Bronchial epithelial cell (primary cell): ENCODE measurements at regions not wholly inside any gene's neighbourhood (a gene's known extent, or its start where the extent isn't known, plus 50 kb on each side); places are given as distances from the start of the nearest gene placed in this dataset.

Source experiments
- DNase-seq: peaks from one replicate; pipeline ENCODE4 v3.0.0-alpha.2; 2010; ENCODE audit warnings: low read depth
- FAIRE-seq: peaks from 2 replicates; lab custom pipeline; 2011; peaks lifted over from hg19 to GRCh38; lab: Jason Lieb, UNC
- H3K27me3 ChIP-seq: 2 replicates; pipeline ENCODE4 v1.5.1; 2011; ENCODE audit warnings: low read length; ENCODE audit not compliant: control insufficient read depth, insufficient read depth
- H3K36me3 ChIP-seq: 2 replicates; pipeline ENCODE4 v1.5.1; 2011; ENCODE audit warnings: low read length; ENCODE audit not compliant: control insufficient read depth, insufficient read depth
- H3K4me3 ChIP-seq: 2 replicates; pipeline ENCODE4 v1.5.1; 2011; ENCODE audit warnings: mild to moderate bottlenecking, low read depth, low read length, control low read depth
- TF ChIP-seq, protein P1 (sequence below): IDR thresholded peaks from 2 replicates; pipeline ENCODE4 v1.5.1; 2011; ENCODE audit warnings: mild to moderate bottlenecking, moderate library complexity, low read length, control low read depth, inconsistent platforms; ENCODE audit not compliant: insufficient read depth, severe bottlenecking

- FAIRE-seq (no peak), DNase-seq (no peak)
- no peaks in the 10 kb centered on the region for H3K36me3 ChIP-seq
- no peak overlapping the region for H3K4me3 ChIP-seq
- no peaks in the 10 kb centered on the region for H3K27me3 ChIP-seq
- TF ChIP-seq, protein P1, sequence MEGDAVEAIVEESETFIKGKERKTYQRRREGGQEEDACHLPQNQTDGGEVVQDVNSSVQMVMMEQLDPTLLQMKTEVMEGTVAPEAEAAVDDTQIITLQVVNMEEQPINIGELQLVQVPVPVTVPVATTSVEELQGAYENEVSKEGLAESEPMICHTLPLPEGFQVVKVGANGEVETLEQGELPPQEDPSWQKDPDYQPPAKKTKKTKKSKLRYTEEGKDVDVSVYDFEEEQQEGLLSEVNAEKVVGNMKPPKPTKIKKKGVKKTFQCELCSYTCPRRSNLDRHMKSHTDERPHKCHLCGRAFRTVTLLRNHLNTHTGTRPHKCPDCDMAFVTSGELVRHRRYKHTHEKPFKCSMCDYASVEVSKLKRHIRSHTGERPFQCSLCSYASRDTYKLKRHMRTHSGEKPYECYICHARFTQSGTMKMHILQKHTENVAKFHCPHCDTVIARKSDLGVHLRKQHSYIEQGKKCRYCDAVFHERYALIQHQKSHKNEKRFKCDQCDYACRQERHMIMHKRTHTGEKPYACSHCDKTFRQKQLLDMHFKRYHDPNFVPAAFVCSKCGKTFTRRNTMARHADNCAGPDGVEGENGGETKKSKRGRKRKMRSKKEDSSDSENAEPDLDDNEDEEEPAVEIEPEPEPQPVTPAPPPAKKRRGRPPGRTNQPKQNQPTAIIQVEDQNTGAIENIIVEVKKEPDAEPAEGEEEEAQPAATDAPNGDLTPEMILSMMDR: no peak
Observed at GRCh38 chr2:6685447-6685846, 180.3 kb downstream of the CMPK2 start.

GRCh38 chr2:6692056-6692455 lies 173.7 kb downstream of the CMPK2 start:
- no peak overlapping the region for H3K4me3 ChIP-seq
- no peaks in the 10 kb centered on the region for H3K27me3 ChIP-seq
- TF ChIP-seq, protein P1: no peak
- no peak for DNase-seq
- FAIRE-seq: no peak
- H3K36me3 ChIP-seq: no peaks in the 10 kb centered on the region

DNA sequence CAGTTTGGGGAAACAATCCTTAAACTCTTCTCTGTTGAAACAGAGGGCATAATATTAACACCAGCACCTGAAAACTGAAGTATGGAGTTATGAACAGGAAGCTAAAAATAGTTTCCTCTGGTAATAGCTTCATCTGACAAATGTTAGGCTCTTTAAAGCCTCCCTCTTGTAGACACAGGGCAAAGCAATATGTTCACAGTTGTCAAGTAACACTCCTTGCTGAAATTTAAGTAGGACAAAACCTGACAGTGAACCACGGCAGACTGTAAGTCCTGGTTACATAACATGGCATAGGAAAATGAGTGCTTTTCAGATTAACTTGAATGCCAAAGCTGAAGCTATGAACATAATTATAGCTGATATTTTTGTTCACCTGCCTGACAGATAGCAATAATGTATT lies 172.9 kb downstream of the CMPK2 start:
- FAIRE-seq (no peak), DNase-seq (no peak)
- TF ChIP-seq, protein P1: no peak
- no peak overlapping the region for H3K4me3 ChIP-seq
- no peaks in the 10 kb centered on the region for H3K27me3 ChIP-seq
- no peaks in the 10 kb centered on the region for H3K36me3 ChIP-seq

DNA sequence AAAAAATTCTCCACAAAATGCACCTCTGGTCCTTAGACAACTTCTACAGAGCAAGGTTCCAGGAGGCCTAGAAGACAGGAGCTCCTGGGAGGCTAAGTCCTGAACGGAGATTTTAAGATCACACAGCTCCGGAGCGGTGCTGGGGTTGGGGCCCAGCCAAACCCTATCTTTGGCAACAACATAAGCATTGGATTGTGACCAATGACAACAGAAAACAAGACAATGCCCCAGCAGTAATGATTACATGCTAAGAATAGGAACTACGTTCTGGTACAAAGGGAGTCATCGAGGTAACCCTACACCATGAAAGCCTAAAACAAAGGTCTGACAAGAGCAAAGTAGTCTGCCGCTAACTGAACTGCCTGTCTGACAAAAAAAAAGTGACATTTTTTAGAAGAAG lies 171.2 kb downstream of the CMPK2 start:
- no peak for DNase-seq

GRCh38 chr2:6700335-6700734 lies 165.4 kb downstream of the CMPK2 start:
- DNase-seq: no peak
- TF ChIP-seq, protein P1: no peak
- no peaks in the 10 kb centered on the region for H3K27me3 ChIP-seq
- H3K4me3 ChIP-seq: no peak overlapping the region
- FAIRE-seq: no peak
- no peaks in the 10 kb centered on the region for H3K36me3 ChIP-seq

More for the DNA sequence above, 171.2 kb downstream of the CMPK2 start:
- TF ChIP-seq, protein P1: no peak
- H3K36me3 ChIP-seq: no peaks in the 10 kb centered on the region
- FAIRE-seq: no peak
- no peak overlapping the region for H3K4me3 ChIP-seq
- no peaks in the 10 kb centered on the region for H3K27me3 ChIP-seq

DNA sequence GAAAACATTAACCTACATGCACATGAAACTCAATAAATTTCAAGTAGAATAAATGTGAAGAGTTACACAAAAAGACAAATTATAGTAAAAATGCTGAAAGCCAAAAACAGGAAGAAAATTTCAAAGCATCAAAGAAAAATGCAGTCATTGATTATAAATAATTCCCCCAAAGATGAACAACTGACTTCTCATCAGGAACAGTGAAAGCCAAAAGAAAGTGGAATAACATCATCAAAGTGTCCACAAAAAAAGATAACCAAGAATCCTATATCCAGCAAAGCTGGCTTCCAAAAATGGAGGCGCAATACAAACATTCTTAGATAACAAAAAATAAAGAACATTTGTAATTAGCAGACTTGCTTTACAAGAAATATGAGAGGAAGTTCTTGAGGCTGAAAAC lies 161.6 kb downstream of the CMPK2 start:
- Histone ChIP-seq H3K36me3 (no peaks in the 10 kb centered on the region), H3K27me3 (no peaks in the 10 kb centered on the region), H3K4me3 (no peak overlapping the region)
- FAIRE-seq (no peak), DNase-seq (no peak)
- TF ChIP-seq, protein P1: no peak
